ENCODE measurements at regions not wholly inside any gene's neighbourhood (a gene's known extent, or its start where the extent isn't known, plus 50 kb on each side); places are given as distances from the start of the nearest gene placed in this dataset.

DNA sequence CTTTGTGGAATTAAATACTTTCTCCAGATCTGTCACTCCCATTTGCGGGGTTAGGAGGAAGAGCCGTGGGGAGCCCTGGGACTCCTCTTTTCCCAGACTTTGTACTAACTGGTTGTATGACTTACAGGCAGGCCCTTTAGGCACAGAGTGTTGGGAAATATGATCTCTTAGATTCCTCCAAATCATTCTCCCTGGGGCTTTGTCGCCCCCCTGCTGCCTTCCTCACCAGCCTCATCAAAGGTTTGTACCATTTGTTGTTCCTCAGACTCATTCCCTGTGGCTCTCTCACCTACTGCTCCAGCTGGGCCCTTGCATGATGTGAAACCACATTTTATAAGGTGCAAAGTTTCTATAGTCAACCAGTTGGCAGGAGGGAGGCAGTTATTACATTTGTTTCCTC lies 56.4 kb downstream of the CRYGS start:
- DNase-seq: no peak

GRCh38 chr3:186487037-186487436 lies 57.1 kb downstream of the CRYGS start:
- DNase-seq: no peak

- no peak for DNase-seq
Observed at GRCh38 chr3:186483611-186484340, 60.4 kb downstream of the CRYGS start.

DNA sequence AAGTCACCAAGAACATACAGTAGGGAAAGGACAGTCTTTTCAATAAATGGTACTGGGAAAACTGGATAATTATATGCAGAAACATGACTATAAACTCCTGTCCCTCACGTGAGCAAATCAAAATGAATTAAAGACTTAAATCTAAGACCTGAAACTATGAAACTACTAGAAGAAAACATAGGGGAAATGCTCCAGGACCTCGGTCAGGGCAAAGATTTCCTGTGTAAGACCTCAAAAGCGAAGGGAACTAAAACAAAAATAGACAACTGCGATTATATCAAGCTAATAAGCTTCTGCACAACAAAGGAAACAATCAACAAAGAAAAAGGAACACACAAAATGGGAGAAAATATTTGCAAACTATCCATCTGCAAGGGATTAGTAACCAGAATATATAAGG lies 62.7 kb downstream of the CRYGS start:
- DNase-seq: no peak

DNA sequence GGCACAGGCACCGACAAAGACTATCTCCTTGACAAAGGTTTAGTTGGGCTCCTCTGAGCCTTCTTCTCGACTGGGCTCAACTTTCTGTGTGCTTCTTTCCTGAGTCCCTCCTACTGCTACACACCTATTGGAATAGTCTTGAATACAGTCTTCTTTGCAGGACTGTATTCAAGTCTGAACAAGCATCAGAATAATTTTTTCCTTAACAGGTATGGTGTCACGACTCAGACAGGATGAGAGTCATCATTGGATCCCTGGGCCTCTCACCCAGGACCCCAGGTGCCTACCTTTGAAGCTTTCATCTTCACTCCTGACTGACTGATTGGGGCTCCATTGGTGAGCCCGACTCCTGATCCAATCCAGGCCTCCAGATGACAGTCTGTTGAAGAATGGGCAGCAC lies 66.3 kb downstream of the CRYGS start:
- no peak for DNase-seq

DNA sequence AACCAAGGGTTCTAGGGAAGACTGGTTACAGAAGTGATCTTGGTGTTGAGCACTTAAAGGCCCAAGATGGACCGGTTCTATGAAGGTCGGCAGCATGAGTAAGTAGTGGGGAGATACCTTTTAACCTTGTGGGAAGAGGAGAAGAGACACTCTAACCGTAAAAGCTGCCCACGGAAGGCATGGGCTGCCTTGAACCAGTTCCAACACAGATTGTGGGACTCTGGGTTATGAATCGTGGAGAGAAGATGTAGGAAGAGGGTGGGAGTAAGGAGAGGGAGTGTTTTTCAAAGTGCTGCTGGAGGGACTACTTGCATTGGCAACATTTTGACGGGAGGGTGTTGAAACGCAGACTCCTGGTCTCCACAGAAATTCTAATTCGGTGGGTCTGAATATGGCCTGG lies 67.1 kb downstream of the CRYGS start:
- DNase-seq: no peak

GRCh38 chr3:186476541-186476940 lies 67.6 kb downstream of the CRYGS start:
- no peak for DNase-seq

- DNase-seq: no peak
Observed at GRCh38 chr3:186476044-186476468, 68.1 kb downstream of the CRYGS start.

- no peak for DNase-seq
Observed at GRCh38 chr3:186473166-186473565, 71.0 kb downstream of the CRYGS start.

GRCh38 chr3:186472456-186473008 lies 71.6 kb downstream of the CRYGS start:
- no peak for DNase-seq

- DNase-seq: no peak
Observed at GRCh38 chr3:186471771-186472170, 72.4 kb downstream of the CRYGS start.

DNA sequence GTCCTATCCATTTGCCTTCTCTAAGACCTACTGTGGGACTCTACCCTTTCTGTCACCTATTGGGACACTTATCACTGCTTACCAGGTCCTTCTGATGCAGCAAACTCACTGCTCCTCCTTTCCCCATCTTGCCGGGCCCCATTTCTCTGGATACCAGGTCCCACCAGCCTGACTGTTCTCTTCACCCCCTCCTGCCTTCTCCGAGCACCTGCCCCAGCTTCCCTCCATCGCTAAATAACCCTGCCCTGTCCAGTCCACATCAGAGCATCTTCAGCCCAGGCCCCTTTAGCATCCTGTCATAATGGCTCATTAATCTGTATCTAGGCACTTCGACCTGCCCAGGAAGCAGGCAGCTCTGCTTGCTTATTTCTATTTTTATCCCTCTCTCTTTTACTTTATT lies 74.7 kb downstream of the CRYGS start:
- DNase-seq: no peak

- no peak for DNase-seq
Observed at GRCh38 chr3:186467969-186468368, 76.2 kb downstream of the CRYGS start.

DNA sequence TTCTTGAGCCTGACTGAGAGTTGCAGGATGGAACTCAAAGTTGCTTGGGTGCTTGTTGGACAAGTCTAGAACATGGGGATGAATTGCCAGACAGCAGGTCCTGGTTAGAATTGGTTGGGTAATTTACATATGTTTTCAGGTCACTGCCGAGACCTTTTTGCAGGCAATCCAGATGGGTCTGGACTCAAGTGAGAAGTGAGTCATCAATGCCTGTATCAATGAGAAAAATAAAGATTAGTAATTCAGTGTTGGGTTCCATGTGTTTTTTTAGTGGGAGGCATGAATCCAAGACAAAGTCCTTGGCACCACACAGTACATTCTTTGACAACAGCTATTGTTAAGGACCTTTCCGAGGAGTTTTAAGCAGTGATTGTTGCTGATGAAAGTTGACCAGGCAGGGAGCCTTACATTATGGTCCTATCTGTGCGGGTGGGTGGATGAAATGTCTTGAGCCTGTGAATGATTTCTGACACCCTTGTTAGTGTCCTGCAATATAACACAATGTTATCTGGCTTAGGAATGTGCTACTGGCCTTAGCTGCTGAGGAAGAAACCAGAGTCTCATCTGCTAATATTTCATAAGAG lies 77.7 kb downstream of the CRYGS start:
- no peak for DNase-seq

GRCh38 chr3:186465508-186465907 lies 78.7 kb downstream of the CRYGS start:
- no peak for DNase-seq

- DNase-seq: no peak
Observed at GRCh38 chr3:186464424-186465093, 79.6 kb downstream of the CRYGS start.

- no peak for DNase-seq
Observed at GRCh38 chr3:186461141-186461540, 83.0 kb downstream of the CRYGS start.

GRCh38 chr3:186459108-186459467 lies 85.1 kb downstream of the CRYGS start:
- DNase-seq: no peak

DNA sequence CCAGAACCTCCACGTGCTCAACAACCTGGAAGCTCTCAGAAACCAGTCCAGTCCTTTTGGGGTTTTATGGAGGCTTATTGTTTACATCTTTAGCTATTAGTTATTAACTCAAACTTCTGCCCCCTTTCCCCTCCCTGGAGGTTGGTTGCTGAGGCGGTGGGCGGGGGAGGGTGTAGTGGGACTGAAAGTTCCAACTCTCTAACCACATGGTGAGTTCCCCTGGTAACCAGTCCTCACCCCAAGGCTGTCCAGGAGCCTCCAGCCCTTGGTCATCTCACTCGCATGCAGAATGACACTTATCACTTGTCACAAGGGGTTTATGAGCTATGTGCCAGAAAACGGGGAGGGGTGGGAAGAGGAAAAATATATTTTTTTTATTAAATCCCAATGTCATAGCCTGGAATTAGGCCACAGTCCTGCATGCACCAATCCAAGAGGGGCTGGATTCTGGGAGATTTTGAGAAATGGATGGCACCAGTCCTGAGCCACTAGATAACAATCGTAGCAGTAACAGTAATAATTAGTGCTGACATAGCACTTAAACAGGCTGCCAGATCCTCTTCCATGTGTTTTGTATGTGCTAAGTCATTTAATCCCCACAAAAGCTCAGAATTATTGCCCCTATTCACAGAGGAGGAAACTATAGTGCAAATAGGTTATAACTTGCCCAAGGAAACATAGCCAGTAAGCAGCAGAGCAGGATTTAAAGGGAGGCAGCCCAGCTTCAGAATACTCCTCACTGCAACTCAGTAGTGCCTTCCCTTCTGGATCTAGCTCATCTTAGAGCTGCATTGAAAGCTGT lies 85.7 kb downstream of the CRYGS start:
- DNase-seq: no peak

DNA sequence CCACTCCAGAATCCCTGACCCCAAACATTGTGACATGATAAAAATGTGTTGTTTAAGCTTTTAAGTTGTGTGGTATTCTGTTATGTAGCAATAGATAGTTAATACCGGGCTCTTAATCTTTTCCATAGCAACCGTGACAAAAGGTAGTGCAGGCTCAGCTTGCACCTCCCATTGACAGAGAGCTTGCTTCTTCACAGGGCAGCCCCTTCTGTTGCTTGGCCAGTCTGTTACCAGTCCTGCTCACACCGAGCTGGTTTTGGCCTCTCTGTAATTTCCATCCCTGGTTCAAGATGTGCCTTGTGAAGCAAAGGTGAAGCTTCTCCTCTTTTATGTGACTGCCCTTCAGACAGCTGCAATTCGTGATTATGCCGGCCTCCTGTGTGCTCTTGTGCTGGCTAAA lies 86.9 kb downstream of the CRYGS start:
- no peak for DNase-seq

GRCh38 chr3:186456731-186457191 lies 87.4 kb downstream of the CRYGS start:
- DNase-seq: no peak

DNA sequence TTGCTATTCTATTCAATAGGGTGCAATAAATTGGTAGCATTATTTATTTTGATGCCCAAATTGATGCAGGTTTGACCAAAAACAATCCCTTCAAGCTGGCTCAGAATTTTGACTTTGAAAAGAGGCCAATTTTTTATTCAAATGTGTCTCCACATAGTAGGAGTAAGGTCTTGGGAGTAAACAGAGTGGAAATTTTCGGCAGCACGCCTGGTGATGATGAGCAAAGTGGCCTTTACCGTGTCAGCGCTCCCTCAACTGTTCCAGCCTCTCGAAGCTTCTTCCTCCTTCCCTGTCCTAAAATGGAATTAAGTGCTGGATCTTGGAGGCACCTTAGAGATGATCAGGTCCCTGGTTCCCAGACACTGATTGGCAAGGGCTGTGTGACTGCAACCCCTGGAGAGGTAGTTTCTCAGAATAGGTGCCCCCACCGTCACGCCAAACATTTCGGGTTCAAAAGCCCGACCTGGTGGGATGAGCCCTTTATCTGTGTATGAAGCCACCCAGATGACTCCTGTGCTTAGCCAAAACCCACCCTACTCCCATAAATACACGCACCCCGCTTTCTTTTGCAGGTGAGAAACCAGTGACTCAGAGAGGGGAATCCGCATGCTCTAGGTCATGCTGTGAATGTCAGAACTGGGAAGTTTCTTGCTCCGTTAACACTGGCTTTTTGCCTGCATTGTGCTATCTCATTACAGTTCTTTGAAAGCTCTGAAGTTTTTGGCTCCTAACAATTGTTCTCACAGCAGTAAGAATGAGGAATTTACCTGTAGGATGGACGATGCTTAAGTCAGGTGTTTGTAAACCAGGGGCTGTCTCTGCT lies 89.1 kb downstream of the CRYGS start:
- no peak for DNase-seq

Measured in NCI-H510A treated with DMSO at 0.1 percent for 48 hours (cell line).